ENCODE measurements at regions not wholly inside any gene's neighbourhood (a gene's known extent, or its start where the extent isn't known, plus 50 kb on each side); places are given as distances from the start of the nearest gene placed in this dataset.
A peak's percentile ranks its signal among the peaks of the same experiment; 100 is the strongest.

DNA sequence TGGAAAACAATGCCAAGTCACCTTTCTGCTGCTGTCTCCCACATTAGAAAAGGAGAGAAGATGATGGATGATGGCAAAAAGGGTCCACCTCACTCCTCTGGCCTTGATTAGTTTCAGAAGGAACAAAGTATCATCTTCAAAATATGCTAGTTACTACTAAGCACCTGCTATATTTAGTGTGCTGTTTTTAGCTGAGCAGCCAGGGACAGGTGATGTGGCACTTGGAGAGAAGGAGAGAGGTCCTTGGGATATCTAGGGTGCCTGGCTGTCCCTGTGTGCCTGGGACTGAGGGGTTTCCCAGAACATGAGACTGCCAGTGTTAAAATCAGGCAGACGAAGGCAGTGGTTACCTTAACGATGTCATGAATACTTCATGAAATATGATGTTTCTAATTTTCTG is 235.5 kb upstream of the NT5C1B start:
- DNase-seq (ENCODE audit: low read depth) = no peak
- no peak for TF ChIP-seq CTCF (conservative IDR thresholded peaks at IDR 0.05; ENCODE audit: low read length)
- no peak overlapping the region for H3K4me3 ChIP-seq (ENCODE audit: low read length)

- TF ChIP-seq CTCF (conservative IDR thresholded peaks at IDR 0.05; ENCODE audit: low read length) = no peak
- DNase-seq (ENCODE audit: low read depth) = no peak
- no peak overlapping the region for H3K4me3 ChIP-seq (ENCODE audit: low read length)
Measured at GRCh38 chr2:18824325-18824790, 235.0 kb upstream of the NT5C1B start.

GRCh38 chr2:18821431-18821830 is 232.1 kb upstream of the NT5C1B start:
- no peak for DNase-seq (ENCODE audit: low read depth)
- H3K4me3 ChIP-seq (ENCODE audit: low read length) = no peak overlapping the region
- TF ChIP-seq CTCF (conservative IDR thresholded peaks at IDR 0.05; ENCODE audit: low read length) = no peak

DNA sequence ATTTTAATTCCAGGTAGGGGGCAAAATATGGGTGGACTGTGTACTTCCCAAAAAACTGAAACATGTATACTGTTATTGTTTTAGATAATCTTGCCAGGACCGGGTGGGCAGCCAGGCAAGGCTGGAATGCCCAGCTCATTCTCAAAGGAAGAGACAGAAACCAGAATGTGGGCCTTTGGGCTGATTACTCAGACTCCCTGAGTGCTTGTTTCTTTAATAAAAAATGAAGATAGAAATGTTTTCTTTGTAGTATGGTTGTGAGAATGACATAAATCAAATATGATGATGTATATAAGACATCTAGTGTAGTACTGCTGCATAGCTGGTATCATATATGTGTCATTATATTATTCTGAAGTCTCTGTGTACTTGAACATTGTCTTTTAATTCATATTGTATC is 231.6 kb upstream of the NT5C1B start:
- TF ChIP-seq CTCF (conservative IDR thresholded peaks at IDR 0.05; ENCODE audit: low read length) = no peak
- no peak overlapping the region for H3K4me3 ChIP-seq (ENCODE audit: low read length)
- DNase-seq (ENCODE audit: low read depth) = no peak

- DNase-seq (ENCODE audit: low read depth) = no peak
- no peak for TF ChIP-seq CTCF (conservative IDR thresholded peaks at IDR 0.05; ENCODE audit: low read length)
- H3K4me3 ChIP-seq (ENCODE audit: low read length) = no peak overlapping the region
Measured at GRCh38 chr2:18819566-18819965, 230.2 kb upstream of the NT5C1B start.

DNA sequence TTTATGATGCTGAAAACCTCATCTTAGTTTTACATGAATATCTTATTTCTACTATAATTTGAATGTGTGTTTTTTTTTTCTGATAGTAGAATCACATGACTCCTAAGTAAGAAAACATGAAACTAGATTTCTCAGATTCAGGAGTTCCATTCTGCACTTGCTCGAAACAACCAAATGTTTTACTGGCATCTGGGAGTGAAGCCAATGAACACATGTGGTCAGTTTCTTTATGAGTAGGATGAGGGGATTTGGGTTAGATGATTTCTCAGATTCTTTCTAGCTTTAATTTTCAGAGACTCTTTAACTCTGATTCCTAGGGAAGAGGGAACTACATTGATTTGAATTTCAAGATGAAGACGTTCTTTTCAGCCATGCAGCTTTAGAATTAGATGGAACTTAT is 225.0 kb upstream of the NT5C1B start:
- no peak overlapping the region for H3K4me3 ChIP-seq (ENCODE audit: low read length)
- TF ChIP-seq CTCF (conservative IDR thresholded peaks at IDR 0.05; ENCODE audit: low read length) = no peak
- DNase-seq (ENCODE audit: low read depth) = peak; percentile 72

DNA sequence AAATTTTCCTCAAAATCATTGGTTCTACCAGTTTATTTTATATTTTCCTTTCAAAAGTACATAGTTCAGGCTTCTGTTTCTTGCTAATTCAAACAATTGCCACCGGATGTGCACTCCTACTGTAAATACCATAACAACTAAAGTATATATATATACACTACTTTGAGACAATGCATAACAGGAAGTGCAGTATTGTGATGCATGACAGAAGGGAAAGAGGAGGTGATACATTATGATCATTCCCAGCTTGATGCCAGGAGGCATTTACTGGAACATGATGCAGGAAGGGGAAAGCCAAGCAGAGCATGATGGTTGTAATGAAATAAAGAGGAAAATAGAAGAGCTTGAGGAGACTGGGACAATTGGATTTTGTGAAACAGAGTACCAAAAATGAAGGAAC is 215.2 kb upstream of the NT5C1B start:
- no peak for DNase-seq (ENCODE audit: low read depth)
- no peak for TF ChIP-seq CTCF (conservative IDR thresholded peaks at IDR 0.05; ENCODE audit: low read length)
- H3K4me3 ChIP-seq (ENCODE audit: low read length) = no peak overlapping the region
